ENCODE measurements at regions not wholly inside any gene's neighbourhood (a gene's known extent, or its start where the extent isn't known, plus 50 kb on each side); places are given as distances from the start of the nearest gene placed in this dataset.

DNA sequence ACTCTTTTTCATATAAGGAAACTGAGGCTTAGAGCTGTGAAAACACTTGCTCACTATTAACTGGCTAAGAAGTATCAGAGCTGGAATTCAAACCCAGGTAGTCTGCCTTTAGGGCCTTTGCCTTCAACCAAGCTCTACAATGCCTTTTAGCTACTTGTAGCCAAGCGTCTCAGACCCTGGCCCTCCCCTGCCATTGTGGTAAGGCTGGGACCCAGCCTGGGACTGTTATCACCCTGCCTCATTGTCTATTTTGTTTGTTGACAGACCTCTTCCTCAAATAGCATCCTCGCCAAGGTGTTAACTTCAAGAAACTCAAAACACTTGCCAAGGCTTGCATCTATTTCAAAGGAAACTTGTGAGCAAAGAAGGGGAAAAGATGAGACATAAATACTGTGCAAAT is 76.7 kb upstream of the CD28 start:
- H3K27me3 ChIP-seq (ENCODE audit: control insufficient read depth in 4 of 4, insufficient read depth in 4 of 4, low read length in 3 of 4), result no peaks in the 10 kb centered on the region
- H3K9me3 ChIP-seq (ENCODE audit: control insufficient read depth in 4 of 4, low read length in 3 of 4), result no peaks in the 10 kb centered on the region
- H3K9ac ChIP-seq (ENCODE audit: low read depth in 1 of 2, low read length in 2 of 2), result no peak overlapping the region
- WGBS, result 95% methylated on average over 2 of the region's 2 CpGs
- TF ChIP-seq FOXA1 (IDR thresholded peaks at IDR 0.05) (no peak), JUND (IDR thresholded peaks at IDR 0.05) (no peak), GABPA (IDR thresholded peaks at IDR 0.05 in 1 of 2, conservative IDR thresholded peaks at IDR 0.05 in 1 of 2) (no peak), HNF4A (conservative IDR thresholded peaks at IDR 0.05) (no peak), HNF4G (IDR thresholded peaks at IDR 0.05) (no peak), SP1 (IDR thresholded peaks at IDR 0.05) (no peak), TAF1 (conservative IDR thresholded peaks at IDR 0.05) (no peak), YY1 (IDR thresholded peaks at IDR 0.05) (no peak), EGR1 (IDR thresholded peaks at IDR 0.05; ENCODE audit: low read depth in 2 of 2) (no peak), RXRA (IDR thresholded peaks at IDR 0.05) (no peak), FOXA2 (IDR thresholded peaks at IDR 0.05) (no peak)
- TF ChIP-seq, protein P1, sequence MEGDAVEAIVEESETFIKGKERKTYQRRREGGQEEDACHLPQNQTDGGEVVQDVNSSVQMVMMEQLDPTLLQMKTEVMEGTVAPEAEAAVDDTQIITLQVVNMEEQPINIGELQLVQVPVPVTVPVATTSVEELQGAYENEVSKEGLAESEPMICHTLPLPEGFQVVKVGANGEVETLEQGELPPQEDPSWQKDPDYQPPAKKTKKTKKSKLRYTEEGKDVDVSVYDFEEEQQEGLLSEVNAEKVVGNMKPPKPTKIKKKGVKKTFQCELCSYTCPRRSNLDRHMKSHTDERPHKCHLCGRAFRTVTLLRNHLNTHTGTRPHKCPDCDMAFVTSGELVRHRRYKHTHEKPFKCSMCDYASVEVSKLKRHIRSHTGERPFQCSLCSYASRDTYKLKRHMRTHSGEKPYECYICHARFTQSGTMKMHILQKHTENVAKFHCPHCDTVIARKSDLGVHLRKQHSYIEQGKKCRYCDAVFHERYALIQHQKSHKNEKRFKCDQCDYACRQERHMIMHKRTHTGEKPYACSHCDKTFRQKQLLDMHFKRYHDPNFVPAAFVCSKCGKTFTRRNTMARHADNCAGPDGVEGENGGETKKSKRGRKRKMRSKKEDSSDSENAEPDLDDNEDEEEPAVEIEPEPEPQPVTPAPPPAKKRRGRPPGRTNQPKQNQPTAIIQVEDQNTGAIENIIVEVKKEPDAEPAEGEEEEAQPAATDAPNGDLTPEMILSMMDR (IDR thresholded peaks at IDR 0.05; ENCODE audit: low read depth, low read length, missing input control), result no peak
- TF ChIP-seq, protein P2, sequence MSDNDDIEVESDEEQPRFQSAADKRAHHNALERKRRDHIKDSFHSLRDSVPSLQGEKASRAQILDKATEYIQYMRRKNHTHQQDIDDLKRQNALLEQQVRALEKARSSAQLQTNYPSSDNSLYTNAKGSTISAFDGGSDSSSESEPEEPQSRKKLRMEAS (IDR thresholded peaks at IDR 0.05), result no peak
- TF ChIP-seq, protein P3, sequence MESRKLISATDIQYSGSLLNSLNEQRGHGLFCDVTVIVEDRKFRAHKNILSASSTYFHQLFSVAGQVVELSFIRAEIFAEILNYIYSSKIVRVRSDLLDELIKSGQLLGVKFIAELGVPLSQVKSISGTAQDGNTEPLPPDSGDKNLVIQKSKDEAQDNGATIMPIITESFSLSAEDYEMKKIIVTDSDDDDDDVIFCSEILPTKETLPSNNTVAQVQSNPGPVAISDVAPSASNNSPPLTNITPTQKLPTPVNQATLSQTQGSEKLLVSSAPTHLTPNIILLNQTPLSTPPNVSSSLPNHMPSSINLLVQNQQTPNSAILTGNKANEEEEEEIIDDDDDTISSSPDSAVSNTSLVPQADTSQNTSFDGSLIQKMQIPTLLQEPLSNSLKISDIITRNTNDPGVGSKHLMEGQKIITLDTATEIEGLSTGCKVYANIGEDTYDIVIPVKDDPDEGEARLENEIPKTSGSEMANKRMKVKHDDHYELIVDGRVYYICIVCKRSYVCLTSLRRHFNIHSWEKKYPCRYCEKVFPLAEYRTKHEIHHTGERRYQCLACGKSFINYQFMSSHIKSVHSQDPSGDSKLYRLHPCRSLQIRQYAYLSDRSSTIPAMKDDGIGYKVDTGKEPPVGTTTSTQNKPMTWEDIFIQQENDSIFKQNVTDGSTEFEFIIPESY (IDR thresholded peaks at IDR 0.05), result no peak
- TF ChIP-seq, protein P4, sequence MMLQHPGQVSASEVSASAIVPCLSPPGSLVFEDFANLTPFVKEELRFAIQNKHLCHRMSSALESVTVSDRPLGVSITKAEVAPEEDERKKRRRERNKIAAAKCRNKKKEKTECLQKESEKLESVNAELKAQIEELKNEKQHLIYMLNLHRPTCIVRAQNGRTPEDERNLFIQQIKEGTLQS (IDR thresholded peaks at IDR 0.05), result no peak
- TF ChIP-seq, protein P5, sequence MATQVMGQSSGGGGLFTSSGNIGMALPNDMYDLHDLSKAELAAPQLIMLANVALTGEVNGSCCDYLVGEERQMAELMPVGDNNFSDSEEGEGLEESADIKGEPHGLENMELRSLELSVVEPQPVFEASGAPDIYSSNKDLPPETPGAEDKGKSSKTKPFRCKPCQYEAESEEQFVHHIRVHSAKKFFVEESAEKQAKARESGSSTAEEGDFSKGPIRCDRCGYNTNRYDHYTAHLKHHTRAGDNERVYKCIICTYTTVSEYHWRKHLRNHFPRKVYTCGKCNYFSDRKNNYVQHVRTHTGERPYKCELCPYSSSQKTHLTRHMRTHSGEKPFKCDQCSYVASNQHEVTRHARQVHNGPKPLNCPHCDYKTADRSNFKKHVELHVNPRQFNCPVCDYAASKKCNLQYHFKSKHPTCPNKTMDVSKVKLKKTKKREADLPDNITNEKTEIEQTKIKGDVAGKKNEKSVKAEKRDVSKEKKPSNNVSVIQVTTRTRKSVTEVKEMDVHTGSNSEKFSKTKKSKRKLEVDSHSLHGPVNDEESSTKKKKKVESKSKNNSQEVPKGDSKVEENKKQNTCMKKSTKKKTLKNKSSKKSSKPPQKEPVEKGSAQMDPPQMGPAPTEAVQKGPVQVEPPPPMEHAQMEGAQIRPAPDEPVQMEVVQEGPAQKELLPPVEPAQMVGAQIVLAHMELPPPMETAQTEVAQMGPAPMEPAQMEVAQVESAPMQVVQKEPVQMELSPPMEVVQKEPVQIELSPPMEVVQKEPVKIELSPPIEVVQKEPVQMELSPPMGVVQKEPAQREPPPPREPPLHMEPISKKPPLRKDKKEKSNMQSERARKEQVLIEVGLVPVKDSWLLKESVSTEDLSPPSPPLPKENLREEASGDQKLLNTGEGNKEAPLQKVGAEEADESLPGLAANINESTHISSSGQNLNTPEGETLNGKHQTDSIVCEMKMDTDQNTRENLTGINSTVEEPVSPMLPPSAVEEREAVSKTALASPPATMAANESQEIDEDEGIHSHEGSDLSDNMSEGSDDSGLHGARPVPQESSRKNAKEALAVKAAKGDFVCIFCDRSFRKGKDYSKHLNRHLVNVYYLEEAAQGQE (IDR thresholded peaks at IDR 0.05), result no peak
- DNase-seq (ENCODE audit: low spot score), result no peak
- no peak overlapping the region for H3K27ac ChIP-seq (ENCODE audit: low read depth in 1 of 2, low read length in 2 of 2)
- peaks cover 3 to 49% (median 38%) of the 10 kb centered on the region in 4 donors for H3K4me1 ChIP-seq (ENCODE audit: control insufficient read depth in 4 of 4, insufficient read depth in 4 of 4, low read length in 3 of 4)
- H3K36me3 ChIP-seq (ENCODE audit: control insufficient read depth in 4 of 4, insufficient read depth in 3 of 4, low read depth in 1 of 4, low read length in 3 of 4), result no peaks in the 10 kb centered on the region
- no peak overlapping the region for H3K4me3 ChIP-seq (ENCODE audit: low read depth in 1 of 3, low read length in 3 of 3)
